Left forelimb (tissue), 1 donor: ENCODE measurements at regions not wholly inside any gene's neighbourhood (a gene's known extent, or its start where the extent isn't known, plus 50 kb on each side); places are given as distances from the start of the nearest gene placed in this dataset.

Experiments
- DNase-seq: peaks from one replicate; pipeline ENCODE4 v3.0.0-alpha.2; 2018; ENCODE audit warnings: low spot score

GRCh38 chr11:8826139-8826786 lies 84.7 kb upstream of the AKIP1 start:
- DNase-seq: no peak

- no peak for DNase-seq
These were observed 84.0 kb upstream of the AKIP1 start for GRCh38 chr11:8826901-8827560.

GRCh38 chr11:8828046-8828445 lies 82.9 kb upstream of the AKIP1 start:
- no peak for DNase-seq

DNA sequence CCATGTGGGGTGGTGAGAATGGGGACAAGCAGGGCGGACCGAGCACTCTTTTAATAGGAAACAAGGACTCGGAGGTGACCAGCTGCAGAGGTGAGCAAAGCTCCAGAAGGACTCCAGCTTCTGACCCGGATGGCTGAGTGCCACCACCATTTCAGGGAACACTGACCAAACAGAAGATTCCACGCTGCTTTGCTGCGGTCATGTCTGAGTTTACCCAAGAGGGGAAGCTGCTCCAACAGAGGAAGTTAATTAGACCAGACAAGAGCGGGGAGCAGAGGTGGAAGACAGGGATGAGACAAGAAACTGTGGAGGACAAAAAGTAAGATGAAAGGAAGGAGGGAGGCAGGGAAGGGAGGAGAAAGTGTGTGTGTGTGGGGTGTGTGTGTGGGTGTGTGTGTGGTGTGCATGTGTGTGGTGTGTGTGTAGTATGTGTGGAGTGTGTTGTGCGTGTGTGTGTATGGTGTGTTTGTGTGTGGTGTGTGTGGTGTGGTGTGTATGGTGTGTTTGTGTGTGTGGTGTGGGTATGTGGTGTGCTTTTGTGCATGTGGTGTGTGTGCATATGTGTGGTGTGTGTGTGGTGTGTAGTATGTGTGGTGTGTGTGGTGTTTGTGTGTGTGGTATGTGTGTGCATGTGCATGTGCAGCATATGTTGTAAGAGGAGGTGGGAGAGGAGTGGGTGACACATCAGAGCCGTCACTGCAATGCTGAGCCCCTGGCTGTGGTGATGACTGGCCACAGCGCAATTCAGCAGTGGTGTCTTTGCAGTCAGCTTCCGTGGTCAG lies 82.2 kb upstream of the AKIP1 start:
- no peak for DNase-seq

GRCh38 chr11:8829556-8829955 lies 81.4 kb upstream of the AKIP1 start:
- no peak for DNase-seq

- no peak for DNase-seq
These were observed 80.3 kb upstream of the AKIP1 start for GRCh38 chr11:8830641-8831040.

- no peak for DNase-seq
These were observed 79.1 kb upstream of the AKIP1 start for GRCh38 chr11:8831861-8832260.

DNA sequence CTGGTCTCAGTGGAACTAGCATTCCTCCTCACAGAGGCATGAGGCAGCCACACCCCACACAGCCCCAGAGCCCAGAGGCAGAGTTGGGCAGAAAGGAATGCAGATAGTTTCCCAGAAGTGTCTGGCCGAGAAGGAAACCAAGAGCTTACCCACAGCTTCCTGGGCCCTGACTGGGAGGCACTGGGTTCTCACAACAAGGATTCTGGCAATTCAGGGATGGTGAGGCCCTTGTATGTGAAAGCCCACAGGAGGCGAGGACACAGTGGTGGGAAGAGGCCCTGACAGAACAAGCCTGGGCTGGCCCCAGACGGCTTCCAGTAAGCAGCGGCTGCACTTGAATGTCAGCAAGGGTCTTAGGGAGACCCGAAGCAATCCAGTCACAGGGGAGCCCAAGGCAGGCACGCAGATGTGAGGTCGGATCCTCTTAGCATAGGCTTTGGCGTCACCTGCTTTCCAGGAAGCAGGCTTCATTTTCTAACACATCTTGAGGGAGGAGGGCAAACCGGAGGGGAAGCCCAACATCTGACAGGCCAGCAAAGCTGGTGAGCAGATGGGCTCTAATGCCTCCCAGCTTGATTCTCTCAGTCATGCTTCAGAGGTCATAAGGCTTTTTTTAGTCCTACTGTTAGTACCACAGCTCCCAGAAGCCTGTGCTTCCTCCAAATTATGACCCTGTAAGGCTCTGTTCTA lies 78.3 kb upstream of the AKIP1 start:
- DNase-seq: no peak

- no peak for DNase-seq
These were observed 77.2 kb upstream of the AKIP1 start for GRCh38 chr11:8833568-8834315.

- no peak for DNase-seq
These were observed 76.6 kb upstream of the AKIP1 start for GRCh38 chr11:8834379-8834778.

GRCh38 chr11:8838248-8838647 lies 72.7 kb upstream of the AKIP1 start:
- DNase-seq: no peak

DNA sequence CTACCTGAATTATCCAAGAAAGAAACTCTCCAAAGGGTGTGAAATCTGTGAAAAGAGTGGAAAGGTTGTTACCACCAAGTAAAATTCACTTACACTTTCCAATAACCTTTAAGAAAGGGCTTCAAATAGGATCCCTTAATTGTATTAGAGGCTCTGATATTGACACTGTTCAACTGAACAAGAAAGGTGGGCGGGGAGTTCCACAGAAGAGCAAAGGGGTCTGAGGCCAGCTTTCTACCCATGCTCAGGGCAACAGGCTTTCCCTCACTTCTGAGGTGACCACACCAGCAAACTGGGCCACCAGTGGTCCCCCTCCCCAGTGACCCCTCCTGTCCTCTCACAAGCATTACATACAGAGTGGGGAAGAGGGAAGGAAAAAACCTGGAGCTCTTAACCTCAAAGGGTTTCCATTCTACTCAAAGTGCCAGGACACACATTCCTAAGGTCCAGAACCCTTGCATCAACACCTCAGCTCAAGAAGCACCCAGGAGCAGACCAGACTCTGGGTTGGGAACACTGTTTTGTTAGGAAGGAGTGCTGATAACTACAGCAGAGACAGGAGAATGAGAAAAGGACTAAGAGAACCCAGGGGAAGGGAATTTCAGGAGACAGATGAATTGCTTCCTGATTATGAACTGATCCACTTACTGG lies 71.6 kb upstream of the AKIP1 start:
- DNase-seq: no peak

DNA sequence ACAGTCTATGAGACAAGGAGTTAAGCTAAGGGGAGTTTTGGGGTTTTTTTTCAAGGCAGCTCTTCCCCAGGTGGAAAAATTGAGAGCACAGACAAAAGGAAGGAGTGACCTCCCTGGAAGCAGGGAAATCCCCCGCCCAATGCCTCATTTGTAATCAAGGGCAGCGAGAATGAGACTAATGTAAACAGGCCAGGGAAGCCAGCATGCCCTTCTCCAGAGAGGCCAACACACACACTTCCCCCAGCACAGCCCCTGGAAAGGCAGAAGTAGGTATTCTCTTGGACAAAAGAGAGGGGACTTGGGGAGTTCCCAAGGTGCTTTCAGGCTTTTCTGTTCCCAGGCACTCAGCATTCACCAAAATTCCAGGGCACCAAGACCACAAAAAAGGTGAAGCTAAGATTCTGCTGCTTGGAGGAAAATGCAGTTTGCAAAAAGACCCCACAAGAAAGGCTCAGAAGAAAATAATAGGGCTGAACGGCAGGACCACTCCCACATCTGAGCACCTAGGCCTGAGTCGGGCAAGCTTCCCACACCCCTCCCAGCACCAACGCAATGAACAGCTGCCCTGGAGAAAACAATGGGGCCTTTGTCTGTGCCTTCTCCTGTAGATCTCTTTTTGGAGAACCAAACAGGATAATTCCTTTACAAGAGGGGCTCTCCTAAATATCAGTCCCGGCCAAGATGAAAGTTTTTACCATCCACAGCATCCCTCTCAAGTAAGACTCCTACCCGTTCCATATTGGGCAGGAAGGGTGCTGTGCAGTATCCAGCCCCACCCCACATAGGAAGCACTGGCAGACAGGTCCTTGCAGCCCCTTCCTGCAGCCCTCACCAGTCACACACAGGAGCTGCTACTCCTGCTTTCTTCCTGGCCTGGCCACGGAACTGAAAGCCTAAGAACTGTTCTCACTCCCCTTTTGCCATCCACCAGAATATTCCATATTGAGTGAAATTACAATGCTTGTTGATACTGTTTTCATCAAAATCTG lies 70.7 kb upstream of the AKIP1 start:
- DNase-seq: no peak

DNA sequence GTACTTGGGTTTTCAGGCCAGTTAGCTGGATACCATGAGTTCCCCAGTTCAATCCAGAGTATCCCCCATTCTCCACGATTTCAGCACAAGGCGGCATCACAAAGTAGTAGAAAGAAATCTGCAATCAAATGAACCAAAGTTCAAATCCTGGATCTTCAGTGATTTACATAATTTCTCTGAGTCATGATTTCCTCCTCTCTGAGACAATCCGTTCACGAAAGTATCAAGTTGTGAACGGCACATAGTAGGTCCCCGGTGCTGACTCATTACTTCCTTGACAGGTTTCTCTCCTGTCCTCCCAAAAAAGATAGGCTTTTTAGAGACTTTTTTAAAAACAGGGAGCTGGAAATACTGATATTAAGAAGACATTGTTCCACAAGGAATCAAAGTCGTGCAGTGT lies 69.1 kb upstream of the AKIP1 start:
- no peak for DNase-seq

DNA sequence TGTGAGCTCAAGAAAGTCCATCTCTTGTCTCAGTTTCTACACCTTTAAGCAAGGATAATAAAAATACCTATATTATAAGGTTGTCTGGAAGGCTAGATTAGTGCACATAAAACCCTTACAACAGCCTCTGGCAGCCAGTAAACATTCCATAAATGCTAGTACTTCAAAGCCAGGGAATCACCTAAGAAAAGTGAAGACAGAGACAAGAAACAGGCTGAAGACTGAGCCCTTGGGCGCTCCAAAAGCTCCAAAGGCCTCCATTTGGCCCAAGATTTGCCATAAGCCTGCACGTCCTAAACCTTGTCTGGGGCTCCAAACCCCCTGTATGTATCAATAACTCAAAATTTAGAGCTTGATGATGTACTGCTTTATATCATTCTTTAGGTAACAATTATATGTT lies 52.2 kb upstream of the AKIP1 start:
- no peak for DNase-seq
